ENCODE measurements at regions not wholly inside any gene's neighbourhood (a gene's known extent, or its start where the extent isn't known, plus 50 kb on each side); places are given as distances from the start of the nearest gene placed in this dataset.

DNA sequence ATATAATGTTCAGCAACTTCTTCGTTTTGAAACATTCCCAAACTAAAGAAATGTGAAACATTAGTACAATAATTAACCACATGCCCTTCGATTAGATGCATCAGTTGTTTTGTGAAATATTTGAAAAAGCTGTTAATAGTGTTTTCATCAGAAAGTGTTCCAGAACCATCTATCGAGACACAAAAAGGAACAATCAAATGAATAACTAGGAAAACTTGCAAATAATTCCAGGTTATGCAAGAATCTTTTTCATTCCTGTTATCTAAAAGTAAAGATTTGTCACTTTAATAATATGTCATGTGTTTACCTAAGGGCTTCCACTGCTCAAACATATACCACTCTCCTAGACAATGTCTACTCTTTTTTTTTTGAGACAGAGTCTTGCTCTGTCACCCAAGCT lies 904.2 kb upstream of the MIR17HG start:
- WGBS (ENCODE audit: insufficient coverage), result 100% methylated on average over 1 of the region's 3 CpGs
- Mint-ChIP-seq H3K4me3 (no peak overlapping the region), H3K9me3 (peaks cover 8 to 17% of the 10 kb centered on the region in 2 donors), H3K27me3 (ENCODE audit: low read depth in 2 of 2) (no peaks in the 10 kb centered on the region), H3K36me3 (peaks cover 10% of the 10 kb centered on the region), H3K4me1 (no peaks in the 10 kb centered on the region), H3K27ac (no peak overlapping the region)
- ATAC-seq (no peak), DNase-seq (no peak)
- H3K4me1 ChIP-seq (ENCODE audit: control insufficient read depth, insufficient read depth, low read length), result no peaks in the 10 kb centered on the region
- no peaks in the 10 kb centered on the region for H3K27me3 ChIP-seq (ENCODE audit: control insufficient read depth, insufficient read depth, low read length)
- no peaks in the 10 kb centered on the region for H3K9me3 ChIP-seq (ENCODE audit: control insufficient read depth, insufficient read depth, low read length)
- no peaks in the 10 kb centered on the region for H3K36me3 ChIP-seq (ENCODE audit: control insufficient read depth, insufficient read depth, low read length)
- no peak overlapping the region for H3K27ac ChIP-seq (ENCODE audit: low read length)
- H3K4me3 ChIP-seq (ENCODE audit: low read length), result no peak overlapping the region
- intact Hi-C loops (cut with micrococcal nuclease), result no loop called here
- TF ChIP-seq, protein P1, sequence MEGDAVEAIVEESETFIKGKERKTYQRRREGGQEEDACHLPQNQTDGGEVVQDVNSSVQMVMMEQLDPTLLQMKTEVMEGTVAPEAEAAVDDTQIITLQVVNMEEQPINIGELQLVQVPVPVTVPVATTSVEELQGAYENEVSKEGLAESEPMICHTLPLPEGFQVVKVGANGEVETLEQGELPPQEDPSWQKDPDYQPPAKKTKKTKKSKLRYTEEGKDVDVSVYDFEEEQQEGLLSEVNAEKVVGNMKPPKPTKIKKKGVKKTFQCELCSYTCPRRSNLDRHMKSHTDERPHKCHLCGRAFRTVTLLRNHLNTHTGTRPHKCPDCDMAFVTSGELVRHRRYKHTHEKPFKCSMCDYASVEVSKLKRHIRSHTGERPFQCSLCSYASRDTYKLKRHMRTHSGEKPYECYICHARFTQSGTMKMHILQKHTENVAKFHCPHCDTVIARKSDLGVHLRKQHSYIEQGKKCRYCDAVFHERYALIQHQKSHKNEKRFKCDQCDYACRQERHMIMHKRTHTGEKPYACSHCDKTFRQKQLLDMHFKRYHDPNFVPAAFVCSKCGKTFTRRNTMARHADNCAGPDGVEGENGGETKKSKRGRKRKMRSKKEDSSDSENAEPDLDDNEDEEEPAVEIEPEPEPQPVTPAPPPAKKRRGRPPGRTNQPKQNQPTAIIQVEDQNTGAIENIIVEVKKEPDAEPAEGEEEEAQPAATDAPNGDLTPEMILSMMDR (IDR thresholded peaks at IDR 0.05), result no peak

GRCh38 chr13:90444232-90444631 lies 903.3 kb upstream of the MIR17HG start:
- H3K36me3 ChIP-seq (ENCODE audit: control insufficient read depth, insufficient read depth, low read length), result no peaks in the 10 kb centered on the region
- no peak overlapping the region for H3K27ac Mint-ChIP-seq
- no peak for ATAC-seq
- peaks cover 7% of the 10 kb centered on the region for H3K36me3 Mint-ChIP-seq
- no peak overlapping the region for H3K4me3 Mint-ChIP-seq
- H3K27ac ChIP-seq (ENCODE audit: low read length), result no peak overlapping the region
- peaks cover 7 to 19% of the 10 kb centered on the region in 2 donors for H3K9me3 Mint-ChIP-seq
- intact Hi-C loops (cut with micrococcal nuclease), result no loop called here
- no peaks in the 10 kb centered on the region for H3K4me1 Mint-ChIP-seq
- no peaks in the 10 kb centered on the region for H3K9me3 ChIP-seq (ENCODE audit: control insufficient read depth, insufficient read depth, low read length)
- no peaks in the 10 kb centered on the region for H3K4me1 ChIP-seq (ENCODE audit: control insufficient read depth, insufficient read depth, low read length)
- WGBS (ENCODE audit: insufficient coverage), result 81% methylated on average over 1 of the region's 1 CpG
- TF ChIP-seq, protein P1 (IDR thresholded peaks at IDR 0.05), result no peak
- no peak for DNase-seq
- H3K27me3 ChIP-seq (ENCODE audit: control insufficient read depth, insufficient read depth, low read length), result no peaks in the 10 kb centered on the region
- H3K4me3 ChIP-seq (ENCODE audit: low read length), result no peak overlapping the region
- no peaks in the 10 kb centered on the region for H3K27me3 Mint-ChIP-seq (ENCODE audit: low read depth in 2 of 2)

- Histone ChIP-seq H3K4me1 (ENCODE audit: control insufficient read depth, insufficient read depth, low read length) (no peaks in the 10 kb centered on the region), H3K9me3 (ENCODE audit: control insufficient read depth, insufficient read depth, low read length) (no peaks in the 10 kb centered on the region), H3K36me3 (ENCODE audit: control insufficient read depth, insufficient read depth, low read length) (no peaks in the 10 kb centered on the region), H3K27me3 (ENCODE audit: control insufficient read depth, insufficient read depth, low read length) (no peaks in the 10 kb centered on the region), H3K4me3 (ENCODE audit: low read length) (no peak overlapping the region), H3K27ac (ENCODE audit: low read length) (no peak overlapping the region)
- Mint-ChIP-seq H3K4me1 (no peaks in the 10 kb centered on the region), H3K27ac (no peak overlapping the region), H3K4me3 (no peak overlapping the region), H3K36me3 (peaks cover 7% of the 10 kb centered on the region), H3K9me3 (peaks cover 7 to 24% of the 10 kb centered on the region in 2 donors), H3K27me3 (ENCODE audit: low read depth in 2 of 2) (no peaks in the 10 kb centered on the region)
- DNase-seq (no peak), ATAC-seq (no peak)
- 73% methylated on average over 1 of the region's 2 CpGs for WGBS (ENCODE audit: insufficient coverage)
- TF ChIP-seq, protein P1 (IDR thresholded peaks at IDR 0.05), result no peak
- intact Hi-C loops (cut with micrococcal nuclease), result no loop called here
Observed at GRCh38 chr13:90445179-90445578, 902.3 kb upstream of the MIR17HG start.

GRCh38 chr13:90447034-90447733 lies 900.3 kb upstream of the MIR17HG start:
- no peak for ATAC-seq
- H3K4me1 Mint-ChIP-seq, result no peaks in the 10 kb centered on the region
- no peak overlapping the region for H3K27ac ChIP-seq (ENCODE audit: low read length)
- H3K27me3 ChIP-seq (ENCODE audit: control insufficient read depth, insufficient read depth, low read length), result no peaks in the 10 kb centered on the region
- H3K36me3 ChIP-seq (ENCODE audit: control insufficient read depth, insufficient read depth, low read length), result no peaks in the 10 kb centered on the region
- peaks cover 7% of the 10 kb centered on the region for H3K36me3 Mint-ChIP-seq
- no peaks in the 10 kb centered on the region for H3K4me1 ChIP-seq (ENCODE audit: control insufficient read depth, insufficient read depth, low read length)
- no peak overlapping the region for H3K4me3 Mint-ChIP-seq
- H3K4me3 ChIP-seq (ENCODE audit: low read length), result no peak overlapping the region
- intact Hi-C loops (cut with micrococcal nuclease), result no loop called here
- H3K9me3 Mint-ChIP-seq, result peaks cover 10 to 25% of the 10 kb centered on the region in 2 donors
- peaks cover 3% of the 10 kb centered on the region for H3K9me3 ChIP-seq (ENCODE audit: control insufficient read depth, insufficient read depth, low read length)
- H3K27me3 Mint-ChIP-seq (ENCODE audit: low read depth in 2 of 2), result no peaks in the 10 kb centered on the region
- DNase-seq, result no peak
- WGBS (ENCODE audit: insufficient coverage), result 70% methylated on average over 2 of the region's 2 CpGs
- TF ChIP-seq, protein P1 (IDR thresholded peaks at IDR 0.05), result no peak
- no peak overlapping the region for H3K27ac Mint-ChIP-seq
